ENCODE measurements at regions not wholly inside any gene's neighbourhood (a gene's known extent, or its start where the extent isn't known, plus 50 kb on each side); places are given as distances from the start of the nearest gene placed in this dataset.

- TF ChIP-seq CTCF (IDR thresholded peaks at IDR 0.05) (no peak), POLR2A (IDR thresholded peaks at IDR 0.05) (no peak)
Measured at GRCh38 chrX:84737471-84737871, 235.2 kb upstream of the HDX start.
